Chondrocyte (in vitro differentiated cells): ENCODE measurements at regions not wholly inside any gene's neighbourhood (a gene's known extent, or its start where the extent isn't known, plus 50 kb on each side); places are given as distances from the start of the nearest gene placed in this dataset.
"Not testable (repeated sequence)": the region's sequence is repeated elsewhere in the genome, so short reads cannot be mapped to it uniquely, and the experiment has no call there.

Experiments
- DNase-seq: peaks from one replicate; pipeline ENCODE4 v3.0.0; 2021; ENCODE audit warnings: mixed read lengths, low spot score
- H3K27ac Mint-ChIP-seq: one replicate; pipeline ENCODE4 v1.8.0; 2021; ENCODE audit warnings: mild to moderate bottlenecking, moderate library complexity, mixed read lengths; ENCODE audit not compliant: unreplicated experiment
- H3K27me3 Mint-ChIP-seq: 2 replicates; pipeline ENCODE4 v1.8.0; 2021; ENCODE audit warnings: low read depth, mixed read lengths
- H3K36me3 Mint-ChIP-seq: 2 replicates; pipeline ENCODE4 v1.8.0; 2021; ENCODE audit warnings: low read depth, mixed read lengths
- H3K4me1 Mint-ChIP-seq: 2 replicates; pipeline ENCODE4 v1.8.0; 2021; ENCODE audit warnings: low read depth, mild to moderate bottlenecking, mixed read lengths
- H3K4me3 Mint-ChIP-seq: one replicate; pipeline ENCODE4 v1.8.0; 2021; ENCODE audit warnings: mild to moderate bottlenecking, moderate library complexity, mixed read lengths; ENCODE audit not compliant: unreplicated experiment
- H3K9me3 Mint-ChIP-seq: 2 replicates; pipeline ENCODE4 v1.8.0; 2021; ENCODE audit warnings: low read depth, mixed read lengths
- TF ChIP-seq, protein P1 (sequence below): fragments of 200-600 bp; sonication (generic); IDR thresholded peaks from 2 replicates; pipeline ENCODE4 v1.5.0; 2021; ENCODE audit warnings: antibody characterized with exemption, mild to moderate bottlenecking, moderate library complexity

DNA sequence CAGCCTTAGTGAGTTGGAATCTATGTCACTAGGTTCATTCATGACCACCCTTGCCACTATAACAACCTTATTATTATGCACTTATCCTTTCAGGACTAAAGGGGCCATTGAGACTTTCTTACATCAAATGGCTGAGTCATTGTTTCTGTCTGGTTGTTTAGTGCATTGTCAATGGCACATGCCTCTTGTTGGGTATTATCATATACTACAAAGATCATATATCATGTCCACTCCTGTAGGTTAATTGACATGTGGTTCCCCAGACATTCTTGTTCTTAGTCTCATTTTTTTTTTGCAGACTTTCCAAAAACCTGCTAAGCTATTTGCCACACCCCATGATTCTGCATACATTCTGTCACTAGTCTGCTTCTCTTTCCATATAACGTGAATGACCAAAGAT, 66.7 kb upstream of the PRDM9 start:
- peaks cover 6% of the 10 kb centered on the region for H3K4me1 Mint-ChIP-seq
- no peaks in the 10 kb centered on the region for H3K9me3 Mint-ChIP-seq
- H3K27ac Mint-ChIP-seq, result no peak overlapping the region
- no peak for DNase-seq
- H3K36me3 Mint-ChIP-seq, result no peaks in the 10 kb centered on the region
- H3K27me3 Mint-ChIP-seq, result no peaks in the 10 kb centered on the region
- TF ChIP-seq, protein P1, sequence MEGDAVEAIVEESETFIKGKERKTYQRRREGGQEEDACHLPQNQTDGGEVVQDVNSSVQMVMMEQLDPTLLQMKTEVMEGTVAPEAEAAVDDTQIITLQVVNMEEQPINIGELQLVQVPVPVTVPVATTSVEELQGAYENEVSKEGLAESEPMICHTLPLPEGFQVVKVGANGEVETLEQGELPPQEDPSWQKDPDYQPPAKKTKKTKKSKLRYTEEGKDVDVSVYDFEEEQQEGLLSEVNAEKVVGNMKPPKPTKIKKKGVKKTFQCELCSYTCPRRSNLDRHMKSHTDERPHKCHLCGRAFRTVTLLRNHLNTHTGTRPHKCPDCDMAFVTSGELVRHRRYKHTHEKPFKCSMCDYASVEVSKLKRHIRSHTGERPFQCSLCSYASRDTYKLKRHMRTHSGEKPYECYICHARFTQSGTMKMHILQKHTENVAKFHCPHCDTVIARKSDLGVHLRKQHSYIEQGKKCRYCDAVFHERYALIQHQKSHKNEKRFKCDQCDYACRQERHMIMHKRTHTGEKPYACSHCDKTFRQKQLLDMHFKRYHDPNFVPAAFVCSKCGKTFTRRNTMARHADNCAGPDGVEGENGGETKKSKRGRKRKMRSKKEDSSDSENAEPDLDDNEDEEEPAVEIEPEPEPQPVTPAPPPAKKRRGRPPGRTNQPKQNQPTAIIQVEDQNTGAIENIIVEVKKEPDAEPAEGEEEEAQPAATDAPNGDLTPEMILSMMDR, result no peak
- no peak overlapping the region for H3K4me3 Mint-ChIP-seq

DNA sequence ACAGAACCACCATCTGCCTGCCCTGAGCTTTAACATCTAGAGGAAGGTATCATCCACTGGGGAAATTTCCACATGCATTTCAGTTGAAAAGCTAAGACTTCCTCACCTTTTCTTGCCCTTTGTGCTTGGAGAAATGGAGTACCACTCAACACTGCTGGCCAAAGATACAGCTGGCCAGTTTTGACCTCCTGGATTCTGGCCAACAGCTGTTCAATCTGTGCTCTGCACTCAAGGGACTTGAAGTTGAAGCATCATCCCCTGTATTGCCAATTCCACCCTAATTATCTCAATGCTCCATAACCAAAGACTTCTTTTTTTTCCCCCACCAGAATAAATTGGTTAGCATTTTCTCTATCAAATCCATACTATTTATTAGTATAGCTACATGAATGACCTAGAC, 70.4 kb upstream of the PRDM9 start:
- DNase-seq, result no peak
- no peak overlapping the region for H3K27ac Mint-ChIP-seq
- H3K4me1 Mint-ChIP-seq, result peaks cover 3% of the 10 kb centered on the region
- TF ChIP-seq, protein P1, result no peak
- no peaks in the 10 kb centered on the region for H3K36me3 Mint-ChIP-seq
- no peaks in the 10 kb centered on the region for H3K9me3 Mint-ChIP-seq
- no peaks in the 10 kb centered on the region for H3K27me3 Mint-ChIP-seq
- no peak overlapping the region for H3K4me3 Mint-ChIP-seq

DNA sequence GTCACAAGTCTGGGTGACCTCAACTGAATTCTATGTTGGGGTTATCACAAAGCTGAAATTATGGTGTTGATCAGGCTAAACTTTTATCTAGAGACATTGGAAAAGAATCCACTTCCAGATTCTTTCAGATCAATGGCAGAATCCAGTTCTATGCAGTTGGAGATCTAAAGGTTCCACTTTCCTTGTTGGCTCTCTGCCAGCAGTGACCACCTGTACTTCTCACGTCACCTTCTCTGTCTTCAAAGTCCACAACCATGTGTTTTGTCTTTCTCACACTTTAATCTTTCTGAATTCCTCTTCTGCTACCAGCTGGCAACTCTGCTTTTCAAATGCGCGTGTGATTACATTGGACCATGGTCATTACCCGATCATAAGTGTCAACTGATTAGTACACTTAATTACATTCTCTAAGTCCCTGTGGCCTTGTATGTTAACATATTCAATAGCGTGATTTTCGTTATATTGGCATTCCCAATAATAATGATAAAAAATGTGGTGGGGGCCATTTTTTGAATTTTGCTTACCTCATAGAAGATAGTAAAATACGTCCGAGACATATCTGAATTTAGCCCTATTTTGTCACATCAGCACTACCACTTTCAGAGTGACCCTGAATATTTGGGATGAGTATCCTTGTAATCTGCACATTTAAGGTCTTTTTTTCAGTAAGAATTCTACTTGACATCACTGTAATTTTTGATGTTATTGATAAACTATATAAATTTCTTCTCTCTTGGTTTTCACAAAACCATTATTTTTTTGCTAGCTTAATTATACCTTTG, 73.7 kb upstream of the PRDM9 start:
- no peaks in the 10 kb centered on the region for H3K36me3 Mint-ChIP-seq
- TF ChIP-seq, protein P1, result no peak
- no peaks in the 10 kb centered on the region for H3K9me3 Mint-ChIP-seq
- no peak overlapping the region for H3K4me3 Mint-ChIP-seq
- H3K27me3 Mint-ChIP-seq, result no peaks in the 10 kb centered on the region
- no peak for DNase-seq
- H3K4me1 Mint-ChIP-seq, result peaks cover 5% of the 10 kb centered on the region
- no peak overlapping the region for H3K27ac Mint-ChIP-seq

DNA sequence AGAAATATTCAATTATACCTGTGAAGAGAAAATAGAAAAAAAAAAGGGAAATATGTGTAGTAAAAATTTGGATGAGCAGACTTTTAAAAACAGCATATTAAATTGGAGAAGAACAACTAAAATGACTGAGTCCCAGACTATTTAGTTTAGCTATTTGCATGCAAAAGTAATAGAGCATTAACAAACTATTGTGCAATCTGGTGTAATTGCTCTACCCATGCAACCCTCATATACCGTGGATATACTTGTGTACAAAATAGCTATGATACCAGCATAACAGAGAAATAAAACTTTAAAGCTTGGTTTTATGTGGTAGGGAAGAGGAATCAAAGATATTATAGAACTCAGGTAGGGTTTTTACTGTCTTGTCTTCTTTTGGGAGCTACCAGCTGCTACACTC, 78.7 kb upstream of the PRDM9 start:
- Mint-ChIP-seq H3K4me3 (no peak overlapping the region), H3K27ac (no peak overlapping the region), H3K4me1 (peaks cover 5% of the 10 kb centered on the region), H3K36me3 (no peaks in the 10 kb centered on the region), H3K27me3 (peaks cover 4% of the 10 kb centered on the region), H3K9me3 (no peaks in the 10 kb centered on the region)
- DNase-seq, result no peak
- TF ChIP-seq, protein P1, result no peak

DNA sequence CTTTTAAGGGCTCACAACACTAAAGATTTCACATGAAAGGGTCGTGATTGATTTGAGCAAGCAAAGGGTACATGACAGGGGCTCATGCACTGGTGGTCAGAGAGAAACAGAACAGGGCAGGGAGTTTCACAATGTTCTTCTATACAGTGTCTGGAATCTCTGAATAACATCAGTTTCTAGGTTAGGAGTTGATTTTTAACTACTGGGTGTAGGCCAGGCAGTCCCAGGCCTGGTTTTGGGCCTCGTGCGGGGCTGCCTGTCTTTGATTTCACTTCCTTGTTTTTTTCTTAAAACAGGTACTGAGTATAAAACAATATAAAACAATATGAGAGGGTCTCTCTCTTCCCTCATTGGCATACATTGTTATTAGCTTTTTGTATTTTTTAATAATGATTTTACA, 87.2 kb upstream of the PRDM9 start:
- DNase-seq, H3K27ac Mint-ChIP-seq, H3K9me3 Mint-ChIP-seq, H3K36me3 Mint-ChIP-seq, H3K27me3 Mint-ChIP-seq, H3K4me1 Mint-ChIP-seq, H3K4me3 Mint-ChIP-seq: not testable (repeated sequence)

DNA sequence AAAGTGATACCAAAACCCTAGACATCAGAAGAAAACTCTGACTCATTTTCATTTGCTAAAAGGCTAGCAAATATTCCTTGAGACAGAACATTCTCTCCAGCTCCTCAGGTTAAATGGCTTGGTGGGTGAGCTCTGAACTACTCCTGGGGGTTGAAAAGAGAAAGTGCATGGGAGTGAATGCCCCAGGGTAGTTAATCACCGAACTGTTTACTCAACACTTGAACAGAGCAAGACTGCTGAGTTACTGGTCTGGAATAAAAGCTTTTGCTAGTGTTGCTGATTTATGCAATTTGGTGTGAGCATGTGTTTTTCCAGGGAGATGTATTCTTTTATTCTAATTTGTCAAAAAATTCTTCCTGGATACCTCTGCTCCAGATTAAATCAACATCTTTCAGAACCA, 88.3 kb upstream of the PRDM9 start:
- Mint-ChIP-seq H3K27me3 (no peaks in the 10 kb centered on the region), H3K9me3 (no peaks in the 10 kb centered on the region), H3K36me3 (no peaks in the 10 kb centered on the region), H3K4me1 (no peaks in the 10 kb centered on the region), H3K27ac (no peak overlapping the region), H3K4me3 (no peak overlapping the region)
- DNase-seq, result no peak
- TF ChIP-seq, protein P1, result no peak
